ENCODE measurements at regions not wholly inside any gene's neighbourhood (a gene's known extent, or its start where the extent isn't known, plus 50 kb on each side); places are given as distances from the start of the nearest gene placed in this dataset.

GRCh38 chr4:156144961-156145360 is 191.3 kb upstream of the CTSO start:
- TF ChIP-seq CTCF (IDR thresholded peaks at IDR 0.05 in 2 of 3, conservative IDR thresholded peaks at IDR 0.05 in 1 of 3; ENCODE audit: borderline replicate concordance in 1 of 3, insufficient read depth in 1 of 3, low read depth in 2 of 3, low read length in 2 of 3): no peak
- TF ChIP-seq POLR2A (IDR thresholded peaks at IDR 0.05; ENCODE audit: borderline replicate concordance, extremely low read depth, insufficient read depth, insufficient read length): no peak
- no peak for TF ChIP-seq SRF (IDR thresholded peaks at IDR 0.05; ENCODE audit: low read depth)
- no peak for TF ChIP-seq SIN3A (IDR thresholded peaks at IDR 0.05; ENCODE audit: low read depth)
- no peak for TF ChIP-seq EZH2 (IDR thresholded peaks at IDR 0.05)
- no peak for TF ChIP-seq REST (IDR thresholded peaks at IDR 0.05; ENCODE audit: low read depth)
- no peak for TF ChIP-seq EGR1 (IDR thresholded peaks at IDR 0.05; ENCODE audit: low read depth)

All from HCT116 (cell line).